ENCODE measurements at regions not wholly inside any gene's neighbourhood (a gene's known extent, or its start where the extent isn't known, plus 50 kb on each side); places are given as distances from the start of the nearest gene placed in this dataset.

DNA sequence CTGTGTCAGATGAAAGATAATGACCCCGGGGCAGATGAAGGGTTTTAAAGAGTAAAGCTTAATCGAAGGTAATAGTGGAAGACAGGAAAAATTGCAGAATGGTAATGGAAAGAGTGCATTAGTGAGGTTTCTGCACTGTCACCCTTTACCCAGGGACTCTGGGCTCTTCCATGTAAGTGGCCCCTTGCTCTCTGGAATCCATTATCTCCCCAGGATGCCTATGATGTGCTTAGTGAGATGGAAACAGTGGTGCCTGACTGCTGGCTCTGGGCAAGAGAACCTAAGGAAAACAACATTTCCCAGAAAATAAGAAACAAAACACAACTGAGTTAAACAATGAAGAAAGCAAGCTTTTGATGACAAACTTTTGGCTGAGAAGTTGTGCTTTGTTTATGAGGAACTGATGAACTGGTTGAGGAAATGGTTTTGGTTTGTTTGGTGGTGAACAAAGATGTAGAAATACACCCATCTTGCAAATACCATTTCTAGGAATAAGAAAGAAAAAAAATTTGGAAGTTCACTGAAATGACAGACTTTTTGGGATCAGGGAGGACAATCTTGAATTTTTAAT, 119.9 kb upstream of the RASGRP1 start (continued):
- TF ChIP-seq ETV6 (CRISPR knock-in tag; IDR thresholded peaks at IDR 0.05): no peak
- TF ChIP-seq ZNF281 (CRISPR knock-in tag; IDR thresholded peaks at IDR 0.05): no peak
- no peak for TF ChIP-seq GTF2I (CRISPR knock-in tag; conservative IDR thresholded peaks at IDR 0.05)
- no peak for TF ChIP-seq JAZF1 (CRISPR knock-in tag; IDR thresholded peaks at IDR 0.05)
- TF ChIP-seq USF2 (CRISPR knock-in tag; IDR thresholded peaks at IDR 0.05): no peak

DNA sequence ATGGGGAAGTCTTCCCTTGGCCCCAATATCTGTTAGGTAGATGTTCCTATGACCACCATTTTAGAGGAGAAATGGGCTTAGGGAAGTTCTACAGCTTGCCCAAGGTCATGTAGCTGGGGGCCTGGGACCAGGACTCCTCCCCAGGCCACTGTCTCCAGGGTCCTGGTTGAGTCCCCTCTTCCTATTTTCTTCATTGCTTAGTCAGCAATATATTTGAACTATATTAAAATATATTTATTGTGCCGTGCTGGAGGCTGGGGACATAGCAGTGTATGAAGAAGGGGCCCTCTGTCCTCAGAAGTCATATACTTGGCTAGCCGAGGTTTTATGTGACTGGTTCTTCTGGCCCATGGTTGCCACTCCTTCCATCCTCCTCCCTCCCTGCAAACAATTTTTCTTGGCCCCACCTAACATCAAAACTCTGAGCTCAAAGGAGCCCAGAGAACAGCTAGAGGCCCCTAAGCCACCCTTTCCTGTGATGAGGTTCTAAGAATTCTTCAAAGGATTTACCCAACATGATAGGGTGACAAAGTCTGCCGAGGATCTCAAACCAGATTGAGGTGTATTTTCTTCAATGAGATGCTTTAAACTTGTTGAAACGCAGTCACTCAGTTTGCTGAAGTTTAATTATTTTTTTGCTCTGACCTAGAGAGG, 121.2 kb upstream of the RASGRP1 start:
- no peaks in the 10 kb centered on the region for H3K27me3 Mint-ChIP-seq (ENCODE audit: low read depth)
- TF ChIP-seq TCF7 (CRISPR knock-in tag; IDR thresholded peaks at IDR 0.05; ENCODE audit: low read depth) (no peak), GABPB1 (CRISPR knock-in tag; IDR thresholded peaks at IDR 0.05) (no peak), GRHL2 (CRISPR knock-in tag; IDR thresholded peaks at IDR 0.05; ENCODE audit: insufficient replicate concordance, severe bottlenecking) (no peak), ZNF317 (CRISPR knock-in tag; IDR thresholded peaks at IDR 0.05; ENCODE audit: borderline replicate concordance, low read depth) (no peak), ATF1 (CRISPR knock-in tag; IDR thresholded peaks at IDR 0.05) (no peak), ZNF219 (CRISPR knock-in tag; IDR thresholded peaks at IDR 0.05; ENCODE audit: borderline replicate concordance) (no peak), ZNF416 (CRISPR knock-in tag; IDR thresholded peaks at IDR 0.05) (no peak), ZNF281 (CRISPR knock-in tag; IDR thresholded peaks at IDR 0.05) (no peak), FOXK1 (CRISPR knock-in tag; IDR thresholded peaks at IDR 0.05) (no peak)
- TF ChIP-seq, protein P1, sequence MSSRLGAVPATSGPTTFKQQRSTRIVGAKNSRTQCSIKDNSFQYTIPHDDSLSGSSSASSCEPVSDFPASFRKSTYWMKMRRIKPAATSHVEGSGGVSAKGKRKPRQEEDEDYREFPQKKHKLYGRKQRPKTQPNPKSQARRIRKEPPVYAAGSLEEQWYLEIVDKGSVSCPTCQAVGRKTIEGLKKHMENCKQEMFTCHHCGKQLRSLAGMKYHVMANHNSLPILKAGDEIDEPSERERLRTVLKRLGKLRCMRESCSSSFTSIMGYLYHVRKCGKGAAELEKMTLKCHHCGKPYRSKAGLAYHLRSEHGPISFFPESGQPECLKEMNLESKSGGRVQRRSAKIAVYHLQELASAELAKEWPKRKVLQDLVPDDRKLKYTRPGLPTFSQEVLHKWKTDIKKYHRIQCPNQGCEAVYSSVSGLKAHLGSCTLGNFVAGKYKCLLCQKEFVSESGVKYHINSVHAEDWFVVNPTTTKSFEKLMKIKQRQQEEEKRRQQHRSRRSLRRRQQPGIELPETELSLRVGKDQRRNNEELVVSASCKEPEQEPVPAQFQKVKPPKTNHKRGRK (CRISPR knock-in tag; IDR thresholded peaks at IDR 0.05; ENCODE audit: borderline replicate concordance): no peak
- TF ChIP-seq, protein P2, sequence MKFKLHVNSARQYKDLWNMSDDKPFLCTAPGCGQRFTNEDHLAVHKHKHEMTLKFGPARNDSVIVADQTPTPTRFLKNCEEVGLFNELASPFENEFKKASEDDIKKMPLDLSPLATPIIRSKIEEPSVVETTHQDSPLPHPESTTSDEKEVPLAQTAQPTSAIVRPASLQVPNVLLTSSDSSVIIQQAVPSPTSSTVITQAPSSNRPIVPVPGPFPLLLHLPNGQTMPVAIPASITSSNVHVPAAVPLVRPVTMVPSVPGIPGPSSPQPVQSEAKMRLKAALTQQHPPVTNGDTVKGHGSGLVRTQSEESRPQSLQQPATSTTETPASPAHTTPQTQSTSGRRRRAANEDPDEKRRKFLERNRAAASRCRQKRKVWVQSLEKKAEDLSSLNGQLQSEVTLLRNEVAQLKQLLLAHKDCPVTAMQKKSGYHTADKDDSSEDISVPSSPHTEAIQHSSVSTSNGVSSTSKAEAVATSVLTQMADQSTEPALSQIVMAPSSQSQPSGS (CRISPR knock-in tag; IDR thresholded peaks at IDR 0.05; ENCODE audit: borderline replicate concordance, low read depth): no peak
- TF ChIP-seq, protein P3, sequence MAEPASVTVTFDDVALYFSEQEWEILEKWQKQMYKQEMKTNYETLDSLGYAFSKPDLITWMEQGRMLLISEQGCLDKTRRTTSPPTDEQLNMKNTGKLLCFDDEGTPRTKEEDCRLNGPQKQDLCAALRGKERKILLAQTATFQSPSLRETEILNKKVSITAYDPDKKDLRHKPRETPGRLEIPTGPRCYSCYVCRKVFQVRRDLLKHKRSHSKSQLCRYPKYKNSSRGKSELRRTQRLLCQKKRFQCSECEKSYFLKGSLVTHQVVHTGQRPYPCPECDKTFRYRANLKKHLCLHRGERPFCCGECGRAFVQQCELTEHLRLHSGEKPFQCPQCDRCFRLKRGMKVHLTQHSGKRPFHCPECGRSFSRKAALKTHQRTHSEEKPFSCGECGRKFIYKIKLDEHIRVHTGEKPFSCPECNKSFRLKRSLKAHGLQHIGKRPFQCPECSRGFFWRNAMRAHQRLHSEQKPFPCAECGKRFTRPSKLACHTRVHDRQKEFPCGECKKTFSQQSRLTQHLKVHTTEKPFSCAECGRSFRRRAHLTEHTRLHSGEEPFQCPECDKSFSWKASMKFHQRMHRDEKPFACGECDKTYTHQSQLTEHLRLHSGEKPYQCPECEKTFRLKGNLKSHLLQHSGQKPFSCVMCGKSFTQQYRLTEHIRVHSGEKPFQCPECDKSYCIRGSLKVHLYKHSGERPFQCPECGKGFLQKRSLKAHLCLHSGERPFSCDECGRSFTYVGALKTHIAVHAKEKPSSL (CRISPR knock-in tag; conservative IDR thresholded peaks at IDR 0.05): no peak
- TF ChIP-seq, protein P4, sequence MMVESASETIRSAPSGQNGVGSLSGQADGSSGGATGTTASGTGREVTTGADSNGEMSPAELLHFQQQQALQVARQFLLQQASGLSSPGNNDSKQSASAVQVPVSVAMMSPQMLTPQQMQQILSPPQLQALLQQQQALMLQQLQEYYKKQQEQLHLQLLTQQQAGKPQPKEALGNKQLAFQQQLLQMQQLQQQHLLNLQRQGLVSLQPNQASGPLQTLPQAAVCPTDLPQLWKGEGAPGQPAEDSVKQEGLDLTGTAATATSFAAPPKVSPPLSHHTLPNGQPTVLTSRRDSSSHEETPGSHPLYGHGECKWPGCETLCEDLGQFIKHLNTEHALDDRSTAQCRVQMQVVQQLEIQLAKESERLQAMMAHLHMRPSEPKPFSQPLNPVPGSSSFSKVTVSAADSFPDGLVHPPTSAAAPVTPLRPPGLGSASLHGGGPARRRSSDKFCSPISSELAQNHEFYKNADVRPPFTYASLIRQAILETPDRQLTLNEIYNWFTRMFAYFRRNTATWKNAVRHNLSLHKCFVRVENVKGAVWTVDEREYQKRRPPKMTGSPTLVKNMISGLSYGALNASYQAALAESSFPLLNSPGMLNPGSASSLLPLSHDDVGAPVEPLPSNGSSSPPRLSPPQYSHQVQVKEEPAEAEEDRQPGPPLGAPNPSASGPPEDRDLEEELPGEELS (CRISPR knock-in tag; IDR thresholded peaks at IDR 0.05): no peak
- TF ChIP-seq, protein P5, sequence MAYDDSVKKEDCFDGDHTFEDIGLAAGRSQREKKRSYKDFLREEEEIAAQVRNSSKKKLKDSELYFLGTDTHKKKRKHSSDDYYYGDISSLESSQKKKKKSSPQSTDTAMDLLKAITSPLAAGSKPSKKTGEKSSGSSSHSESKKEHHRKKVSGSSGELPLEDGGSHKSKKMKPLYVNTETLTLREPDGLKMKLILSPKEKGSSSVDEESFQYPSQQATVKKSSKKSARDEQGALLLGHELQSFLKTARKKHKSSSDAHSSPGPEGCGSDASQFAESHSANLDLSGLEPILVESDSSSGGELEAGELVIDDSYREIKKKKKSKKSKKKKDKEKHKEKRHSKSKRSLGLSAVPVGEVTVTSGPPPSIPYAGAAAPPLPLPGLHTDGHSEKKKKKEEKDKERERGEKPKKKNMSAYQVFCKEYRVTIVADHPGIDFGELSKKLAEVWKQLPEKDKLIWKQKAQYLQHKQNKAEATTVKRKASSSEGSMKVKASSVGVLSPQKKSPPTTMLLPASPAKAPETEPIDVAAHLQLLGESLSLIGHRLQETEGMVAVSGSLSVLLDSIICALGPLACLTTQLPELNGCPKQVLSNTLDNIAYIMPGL (CRISPR knock-in tag; IDR thresholded peaks at IDR 0.05): no peak

More for the DNA sequence above, 121.2 kb upstream of the RASGRP1 start:
- DNase-seq (ENCODE audit: low spot score) (no peak), ATAC-seq (no peak)
- Mint-ChIP-seq H3K9me3 (no peaks in the 10 kb centered on the region), H3K4me1 (peaks cover 15% of the 10 kb centered on the region), H3K36me3 (no peaks in the 10 kb centered on the region), H3K27ac (no peak overlapping the region), H3K4me3 (no peak overlapping the region)
- CTCF ChIA-PET: interaction anchor here (5.8 to 7.5 kb wide), 3 partner anchors 13 to 245 kb away, joined by 82 to 93 read pairs (median 83); partner anchors contain the start of gene RASGRP1
- POLR2A ChIA-PET: no interaction called here
